GM21367 (cell line): ENCODE measurements at regions not wholly inside any gene's neighbourhood (a gene's known extent, or its start where the extent isn't known, plus 50 kb on each side); places are given as distances from the start of the nearest gene placed in this dataset.
"Not testable (repeated sequence)": the region's sequence is repeated elsewhere in the genome, so short reads cannot be mapped to it uniquely, and the experiment has no call there.

Experiments used
- ATAC-seq: cut with Tn5 transposase; IDR thresholded peaks from one replicate; pipeline ENCODE4 v1.9.1; 2021; ENCODE audit not compliant: unreplicated experiment

DNA sequence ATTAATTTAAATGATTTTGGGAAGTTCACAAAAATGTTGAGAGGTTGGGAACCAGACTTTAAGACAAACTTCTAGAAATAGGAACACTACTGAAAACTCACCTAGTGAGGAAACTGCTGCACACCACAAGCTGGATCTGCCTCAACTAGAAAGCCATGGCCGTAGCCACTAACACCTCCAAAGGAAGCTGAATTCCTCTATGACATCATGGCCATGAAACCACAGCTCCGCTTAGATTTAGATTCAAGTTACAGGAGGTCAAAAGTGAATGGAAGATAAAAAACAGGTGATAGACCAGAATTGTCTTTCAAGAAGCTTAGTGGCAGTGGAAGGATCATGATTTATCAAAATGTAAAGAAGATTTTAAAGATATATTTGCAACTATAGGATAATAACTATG, 208.8 kb upstream of the ALG10 start:
- ATAC-seq, result no peak

- no peak for ATAC-seq
Observed at GRCh38 chr12:33817713-33818112, 204.6 kb upstream of the ALG10 start.

- no peak for ATAC-seq
Observed at GRCh38 chr12:33818313-33818712, 204.0 kb upstream of the ALG10 start.

- no peak for ATAC-seq
Observed at GRCh38 chr12:33825442-33825841, 196.9 kb upstream of the ALG10 start.

DNA sequence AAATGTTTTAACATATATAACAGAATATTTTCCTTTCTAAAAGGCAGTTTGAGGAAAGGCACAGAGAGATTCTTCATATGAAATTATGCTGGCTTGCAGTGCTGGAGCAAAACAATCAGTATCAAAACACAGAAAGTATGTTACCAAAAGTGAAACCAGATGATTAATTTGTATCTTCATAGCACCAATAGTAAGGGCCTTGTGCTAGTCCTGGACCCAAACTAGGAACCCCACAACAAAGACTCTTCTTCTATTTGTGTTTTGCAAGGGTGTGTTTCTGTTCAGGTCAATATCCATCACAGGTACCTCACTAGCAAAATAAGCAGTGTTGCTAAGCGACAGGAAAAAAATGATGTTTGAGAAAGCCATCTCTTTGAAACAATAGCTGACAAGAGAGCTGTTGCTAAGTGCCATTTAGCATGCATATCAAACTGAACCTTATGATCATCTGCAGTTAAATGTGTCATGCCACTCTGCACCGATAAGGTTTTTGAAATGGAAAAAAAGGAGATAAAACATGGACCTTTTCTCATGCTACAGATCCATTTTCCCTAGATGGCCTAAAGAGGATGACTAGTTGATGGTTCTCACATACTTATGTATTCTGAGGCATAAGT, 196.2 kb upstream of the ALG10 start:
- no peak for ATAC-seq

GRCh38 chr12:33828326-33828725, 194.0 kb upstream of the ALG10 start:
- ATAC-seq, result no peak

DNA sequence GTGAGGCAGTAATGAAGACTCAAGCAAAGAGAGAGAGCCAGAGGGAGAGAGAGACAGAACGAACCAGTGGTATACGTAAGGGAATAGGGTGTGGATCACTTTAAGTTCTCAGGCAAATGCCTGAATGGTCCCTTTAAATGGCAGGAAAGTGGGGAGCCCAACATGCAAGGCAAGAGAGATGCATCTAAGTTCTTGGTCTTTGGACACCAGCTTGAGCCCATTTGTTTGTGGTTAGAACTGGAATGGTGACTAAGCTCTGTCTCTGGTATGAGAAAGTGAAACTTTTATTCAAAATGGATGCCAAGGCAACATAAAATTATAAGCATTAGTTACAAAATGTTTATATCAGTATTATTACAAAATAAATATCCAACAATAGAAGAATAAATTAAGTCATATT, 192.2 kb upstream of the ALG10 start:
- no peak for ATAC-seq

- no peak for ATAC-seq
Observed at GRCh38 chr12:33832900-33833299, 189.4 kb upstream of the ALG10 start.

GRCh38 chr12:33834672-33835071, 187.6 kb upstream of the ALG10 start:
- no peak for ATAC-seq

- no peak for ATAC-seq
Observed at GRCh38 chr12:33876618-33877017, 145.7 kb upstream of the ALG10 start.

DNA sequence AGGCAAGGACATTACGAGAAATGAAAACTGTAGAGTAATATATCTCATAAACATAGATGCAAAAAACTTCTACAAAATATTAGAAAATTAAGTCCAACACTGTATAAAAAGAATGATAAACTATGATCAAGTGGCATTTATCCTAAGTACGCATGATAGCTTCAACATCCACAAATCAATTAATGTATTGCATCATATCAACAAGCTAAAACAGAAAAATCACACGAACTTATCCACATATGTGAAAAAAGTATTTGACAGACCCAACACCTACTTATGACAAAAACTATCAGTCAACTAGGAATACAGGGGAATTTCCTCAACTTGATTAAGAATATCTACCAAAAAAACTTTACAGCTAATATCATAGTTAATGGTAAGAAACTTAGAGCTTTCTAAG, 129.9 kb upstream of the ALG10 start:
- ATAC-seq, result no peak

DNA sequence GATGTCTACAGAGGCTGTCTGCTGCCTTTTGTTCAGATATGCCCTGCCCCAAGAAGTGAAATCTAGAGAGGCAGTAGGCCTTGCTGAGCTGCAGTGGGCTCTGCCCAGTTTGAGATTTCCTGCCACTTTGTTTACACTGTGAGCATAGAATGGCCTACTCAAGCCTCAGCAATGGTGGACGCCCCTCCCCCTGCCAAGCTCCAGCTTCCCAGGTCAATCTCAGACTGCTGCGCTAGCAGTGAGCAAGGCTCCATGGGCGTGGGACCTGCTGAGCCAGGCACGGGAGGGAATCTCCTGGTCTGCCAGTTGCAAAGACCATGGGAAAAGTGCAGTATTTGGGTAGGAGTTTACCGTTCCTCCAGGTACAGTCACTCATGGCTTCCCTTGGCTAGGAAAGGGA, 101.8 kb upstream of the ALG10 start:
- ATAC-seq, result not testable (repeated sequence)

DNA sequence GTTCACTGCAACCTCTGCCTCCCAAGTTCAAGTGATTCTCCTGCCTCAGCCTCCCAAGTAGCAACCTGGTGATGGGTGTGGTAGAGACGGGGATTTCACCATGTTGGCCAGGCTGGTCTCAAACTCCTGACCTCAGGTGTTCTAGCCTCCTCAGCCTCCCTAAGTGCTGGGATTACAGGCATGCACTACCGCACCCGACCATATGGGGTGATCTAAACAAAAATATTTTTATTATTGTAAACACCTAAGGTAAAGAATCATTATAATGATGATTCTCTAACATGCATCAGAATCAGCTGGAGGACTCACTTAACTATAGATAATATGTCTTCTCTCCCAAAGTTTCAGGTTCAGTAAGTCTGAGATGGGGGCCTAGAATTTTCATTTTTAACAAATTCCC, 96.2 kb upstream of the ALG10 start:
- no peak for ATAC-seq

DNA sequence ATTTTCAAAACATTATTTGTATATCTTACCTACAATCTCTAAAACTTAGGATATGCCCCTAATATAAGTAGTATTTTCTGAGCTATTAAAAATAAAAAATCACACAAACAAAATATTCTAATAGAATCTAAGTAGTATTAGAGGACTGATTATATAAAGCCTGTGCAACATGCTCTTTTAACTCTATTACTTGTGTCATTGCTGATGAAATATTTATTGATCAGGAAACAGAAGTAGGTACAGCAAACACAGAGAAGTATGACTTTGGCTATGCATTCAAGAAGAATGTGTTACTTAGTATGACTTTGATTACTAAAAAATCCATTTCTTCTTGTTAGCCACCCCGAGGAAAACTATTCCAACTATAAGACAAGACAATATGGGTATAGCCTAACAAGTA, 84.6 kb upstream of the ALG10 start:
- ATAC-seq, result not testable (repeated sequence)

GRCh38 chr12:33942172-33942571, 80.1 kb upstream of the ALG10 start:
- ATAC-seq, result no peak

GRCh38 chr12:33944703-33945437, 77.4 kb upstream of the ALG10 start:
- ATAC-seq, result no peak

- ATAC-seq, result no peak
Observed at GRCh38 chr12:33945438-33945784, 76.9 kb upstream of the ALG10 start.

DNA sequence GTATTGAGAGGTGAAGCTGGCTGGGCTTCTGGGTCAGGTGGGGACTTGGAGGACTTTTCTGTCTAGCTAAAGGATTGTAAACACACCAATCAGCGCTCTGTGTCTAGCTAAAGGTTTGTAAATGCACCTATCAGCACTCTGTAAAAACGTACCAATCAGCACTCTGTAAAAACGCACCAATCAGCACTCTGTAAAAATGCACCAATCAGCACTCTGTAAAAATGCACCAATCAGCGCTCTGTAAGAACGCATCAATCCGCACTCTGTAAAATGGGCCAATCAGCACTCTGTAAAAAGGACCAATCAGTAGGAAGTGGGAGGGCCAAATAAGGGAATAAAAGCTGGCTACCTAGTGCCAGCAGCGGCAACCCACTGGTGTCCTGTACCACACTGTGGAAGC, 56.1 kb upstream of the ALG10 start:
- not testable (repeated sequence) for ATAC-seq

DNA sequence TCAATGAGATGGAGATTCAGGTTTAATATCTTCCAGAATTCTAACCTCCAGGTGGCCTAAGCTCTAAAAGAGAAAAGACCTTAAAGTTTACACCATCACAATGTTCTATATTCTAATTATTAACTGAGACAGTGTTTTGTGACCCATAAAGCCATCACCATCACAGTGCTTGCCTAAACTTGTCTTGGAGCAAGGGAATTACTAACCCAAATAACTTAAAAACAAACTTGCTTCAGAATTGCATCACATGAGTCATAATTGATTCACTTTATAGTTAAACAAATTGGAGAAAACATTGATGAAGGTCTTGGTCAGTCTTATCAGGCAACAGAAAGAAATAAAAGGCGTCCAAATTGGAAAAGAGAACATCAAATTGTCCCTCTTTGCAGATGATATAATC, 54.5 kb upstream of the ALG10 start:
- ATAC-seq, result no peak
